GM06990 (cell line): ENCODE measurements at regions not wholly inside any gene's neighbourhood (a gene's known extent, or its start where the extent isn't known, plus 50 kb on each side); places are given as distances from the start of the nearest gene placed in this dataset.

Experiments
- DNase-seq: peaks from one replicate; pipeline ENCODE4 v3.0.0-alpha.2; 2011; ENCODE audit not compliant: insufficient read length; ENCODE audit errors: extremely low read depth
- H3K27me3 ChIP-seq: replicated peaks from 2 replicates; pipeline ENCODE4 v1.6.0; 2011; ENCODE audit warnings: low read length; ENCODE audit not compliant: control insufficient read depth, insufficient read depth
- H3K36me3 ChIP-seq: 2 replicates; pipeline ENCODE4 v1.5.1; 2011; ENCODE audit warnings: low read length; ENCODE audit not compliant: control insufficient read depth, insufficient read depth
- H3K4me3 ChIP-seq: replicated peaks from 2 replicates; pipeline ENCODE4 v1.5.1; 2011; ENCODE audit warnings: low read depth, mild to moderate bottlenecking, control low read depth, low read length
- TF ChIP-seq, protein P1 (sequence below): IDR thresholded peaks from 2 replicates; pipeline ENCODE4 v1.5.1; 2011; ENCODE audit warnings: low read length, control low read depth, mild to moderate bottlenecking, inconsistent platforms; ENCODE audit not compliant: insufficient read depth, poor library complexity, severe bottlenecking

DNA sequence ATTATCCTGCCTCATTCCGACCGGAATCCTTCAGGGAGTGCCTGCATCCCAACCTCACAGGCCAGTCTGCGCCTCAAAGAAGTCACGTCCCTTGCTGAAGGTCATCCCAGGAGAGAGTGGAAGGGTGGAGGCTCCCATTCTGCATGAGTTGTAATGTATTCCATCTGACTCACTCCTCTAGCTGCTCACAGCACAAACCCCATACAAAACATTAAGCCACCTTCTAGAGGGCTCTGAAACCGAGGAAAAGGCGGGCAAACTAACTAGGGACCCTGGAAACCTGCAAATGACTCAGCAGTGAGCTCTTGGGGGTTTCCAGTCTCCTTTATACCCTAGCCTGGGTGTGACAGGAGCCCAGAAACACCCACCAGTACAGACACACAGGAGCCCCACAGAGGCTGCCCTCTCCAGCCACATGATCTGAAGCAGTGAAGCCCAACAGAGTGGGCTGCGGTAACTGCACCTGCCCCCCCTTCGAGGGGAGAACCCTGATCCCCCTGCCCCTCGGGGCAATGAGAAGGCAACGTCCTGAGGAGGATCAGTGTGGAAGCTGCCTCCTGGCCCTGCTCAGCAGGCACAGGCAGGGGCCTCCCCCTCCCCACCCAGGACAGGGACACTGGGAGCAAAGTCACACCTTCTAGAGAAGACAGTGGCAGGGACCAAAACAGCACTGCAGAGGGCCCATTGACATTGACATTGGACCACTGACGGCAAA, 69.3 kb upstream of the SNTG2 start:
- H3K36me3 ChIP-seq, result no peaks in the 10 kb centered on the region
- DNase-seq, result peak; percentile 34
- TF ChIP-seq, protein P1, sequence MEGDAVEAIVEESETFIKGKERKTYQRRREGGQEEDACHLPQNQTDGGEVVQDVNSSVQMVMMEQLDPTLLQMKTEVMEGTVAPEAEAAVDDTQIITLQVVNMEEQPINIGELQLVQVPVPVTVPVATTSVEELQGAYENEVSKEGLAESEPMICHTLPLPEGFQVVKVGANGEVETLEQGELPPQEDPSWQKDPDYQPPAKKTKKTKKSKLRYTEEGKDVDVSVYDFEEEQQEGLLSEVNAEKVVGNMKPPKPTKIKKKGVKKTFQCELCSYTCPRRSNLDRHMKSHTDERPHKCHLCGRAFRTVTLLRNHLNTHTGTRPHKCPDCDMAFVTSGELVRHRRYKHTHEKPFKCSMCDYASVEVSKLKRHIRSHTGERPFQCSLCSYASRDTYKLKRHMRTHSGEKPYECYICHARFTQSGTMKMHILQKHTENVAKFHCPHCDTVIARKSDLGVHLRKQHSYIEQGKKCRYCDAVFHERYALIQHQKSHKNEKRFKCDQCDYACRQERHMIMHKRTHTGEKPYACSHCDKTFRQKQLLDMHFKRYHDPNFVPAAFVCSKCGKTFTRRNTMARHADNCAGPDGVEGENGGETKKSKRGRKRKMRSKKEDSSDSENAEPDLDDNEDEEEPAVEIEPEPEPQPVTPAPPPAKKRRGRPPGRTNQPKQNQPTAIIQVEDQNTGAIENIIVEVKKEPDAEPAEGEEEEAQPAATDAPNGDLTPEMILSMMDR, result no peak
- H3K27me3 ChIP-seq, result no peaks in the 10 kb centered on the region
- H3K4me3 ChIP-seq, result no peak overlapping the region

DNA sequence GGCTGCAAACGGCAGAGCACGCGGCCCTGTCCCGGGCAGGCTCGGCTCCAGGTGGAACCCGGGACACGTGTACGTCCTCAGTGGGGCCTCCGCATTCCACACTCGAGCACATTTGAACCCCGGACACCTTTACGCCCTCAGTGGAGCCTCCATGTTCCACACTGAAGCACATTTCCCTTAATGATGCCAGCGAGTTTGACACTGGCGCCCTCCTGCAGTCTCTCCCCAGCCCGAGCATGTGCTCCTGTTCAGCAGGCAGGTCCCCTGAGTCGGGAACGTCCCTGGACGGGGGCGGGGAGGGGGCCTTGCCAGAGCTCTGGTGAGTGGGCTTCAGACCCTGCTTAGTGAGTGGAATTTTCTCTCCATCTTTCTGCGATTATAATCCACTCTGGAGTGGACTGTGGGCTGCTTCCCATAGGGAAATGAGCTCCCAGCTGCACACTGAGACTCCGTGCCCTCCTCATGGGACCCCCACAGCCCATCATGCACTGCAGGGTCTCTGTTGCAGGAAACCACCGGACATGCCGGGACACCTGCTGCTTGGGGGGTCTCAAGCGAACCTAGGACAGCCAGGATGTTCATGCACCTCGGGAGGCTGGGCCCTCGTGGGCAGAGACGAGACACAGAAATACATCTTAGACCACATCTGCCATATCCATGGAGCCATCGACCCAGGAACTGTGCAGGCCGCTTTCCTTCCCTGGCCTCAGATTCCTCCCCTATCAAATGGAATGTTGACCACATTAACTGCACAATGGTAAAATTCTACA, 70.3 kb upstream of the SNTG2 start:
- Histone ChIP-seq H3K36me3 (no peaks in the 10 kb centered on the region), H3K27me3 (no peaks in the 10 kb centered on the region), H3K4me3 (no peak overlapping the region)
- no peak for DNase-seq
- TF ChIP-seq, protein P1, result no peak

DNA sequence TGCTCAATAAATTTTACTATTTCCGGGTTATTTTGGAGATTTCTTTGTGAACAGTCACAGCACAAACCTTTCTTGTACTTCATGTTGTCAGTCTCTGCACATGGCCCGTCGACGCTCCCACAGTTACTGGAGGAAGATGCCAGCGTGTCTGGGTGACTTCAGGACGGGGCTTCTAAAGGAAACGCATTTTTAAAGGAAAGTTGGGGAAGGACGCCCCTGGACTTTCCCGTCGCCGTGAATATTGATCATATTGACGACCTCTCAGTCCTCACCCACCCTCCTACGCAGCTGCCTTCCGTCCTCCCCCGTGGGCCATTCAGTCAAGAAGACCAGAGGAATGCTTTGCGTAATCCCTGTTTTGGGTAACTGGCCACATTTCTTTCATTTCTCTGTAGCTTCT, 71.1 kb upstream of the SNTG2 start:
- H3K36me3 ChIP-seq, result no peaks in the 10 kb centered on the region
- TF ChIP-seq, protein P1, result no peak
- DNase-seq, result no peak
- no peak overlapping the region for H3K4me3 ChIP-seq
- H3K27me3 ChIP-seq, result no peaks in the 10 kb centered on the region

DNA sequence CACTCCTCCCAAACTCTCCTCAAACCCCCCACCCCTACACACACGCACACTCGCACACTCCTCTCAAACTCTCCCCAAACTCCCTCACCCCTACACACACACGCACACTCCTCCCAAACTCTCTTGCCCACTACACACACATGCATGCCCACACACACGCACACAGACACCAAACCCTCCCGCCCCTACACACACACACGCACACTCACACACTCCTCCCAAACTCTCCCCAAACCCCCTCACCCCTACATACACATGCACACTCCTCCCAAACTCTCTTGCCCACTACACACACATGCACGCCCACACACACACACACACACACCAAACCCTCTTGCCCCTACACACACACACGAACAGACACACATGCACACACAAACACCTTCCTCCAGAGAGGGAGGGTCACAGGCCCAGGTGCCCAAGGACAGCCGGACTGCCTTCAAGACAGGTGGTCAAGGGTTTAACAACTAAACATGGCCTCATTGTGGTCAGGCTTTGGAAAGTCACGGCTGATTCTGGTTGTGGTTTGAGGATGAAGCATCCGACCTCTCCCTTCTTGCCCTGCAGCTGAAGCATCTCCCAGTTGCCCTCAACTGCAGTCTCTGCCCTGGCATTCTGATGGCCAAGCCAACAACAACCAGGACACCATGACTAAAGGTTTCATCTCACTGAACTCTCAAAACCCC, 72.3 kb upstream of the SNTG2 start:
- no peak for DNase-seq
- Histone ChIP-seq H3K36me3 (no peaks in the 10 kb centered on the region), H3K27me3 (no peaks in the 10 kb centered on the region), H3K4me3 (no peak overlapping the region)
- TF ChIP-seq, protein P1, result no peak

DNA sequence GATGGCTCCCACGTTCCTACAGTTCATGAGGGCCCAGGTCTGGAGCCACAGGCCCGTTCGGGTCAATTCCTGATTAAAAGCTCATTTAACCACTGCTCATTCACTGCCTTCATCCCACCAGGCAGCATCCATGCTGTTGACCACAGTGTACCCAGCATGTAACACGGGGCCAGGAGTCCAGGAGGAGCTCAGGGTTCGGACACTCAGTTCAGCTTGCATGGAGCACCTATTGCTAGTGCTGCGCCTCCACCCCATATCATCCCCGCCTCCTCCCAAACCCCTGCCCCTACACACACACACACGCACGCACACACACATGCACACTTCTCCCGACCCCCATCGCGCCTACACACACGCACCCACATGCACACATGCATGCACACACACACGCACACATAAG, 72.9 kb upstream of the SNTG2 start:
- TF ChIP-seq, protein P1, result no peak
- no peak for DNase-seq
- no peaks in the 10 kb centered on the region for H3K36me3 ChIP-seq
- no peaks in the 10 kb centered on the region for H3K27me3 ChIP-seq
- H3K4me3 ChIP-seq, result no peak overlapping the region
